Kidney epithelial cell (primary cell): ENCODE measurements at regions not wholly inside any gene's neighbourhood (a gene's known extent, or its start where the extent isn't known, plus 50 kb on each side); places are given as distances from the start of the nearest gene placed in this dataset.

Source experiments
- DNase-seq: peaks from one replicate; pipeline ENCODE4 v3.0.0-alpha.2; 2010; ENCODE audit warnings: low read depth
- H3K27me3 ChIP-seq: 2 replicates; pipeline ENCODE4 v1.6.0; 2011; ENCODE audit warnings: low read length; ENCODE audit not compliant: control insufficient read depth, insufficient read depth
- H3K36me3 ChIP-seq: 2 replicates; pipeline ENCODE4 v1.5.1; 2011; ENCODE audit warnings: low read length; ENCODE audit not compliant: control insufficient read depth, insufficient read depth
- H3K4me3 ChIP-seq: 2 replicates; pipeline ENCODE4 v1.5.1; 2011; ENCODE audit warnings: low read depth, mild to moderate bottlenecking, control low read depth, low read length
- CTCF ChIP-seq: IDR thresholded peaks from 2 replicates; pipeline ENCODE4 v1.5.1; 2011; ENCODE audit warnings: mild to moderate bottlenecking, moderate library complexity, low read length, control low read depth, inconsistent platforms; ENCODE audit not compliant: insufficient read depth, poor library complexity, severe bottlenecking

DNA sequence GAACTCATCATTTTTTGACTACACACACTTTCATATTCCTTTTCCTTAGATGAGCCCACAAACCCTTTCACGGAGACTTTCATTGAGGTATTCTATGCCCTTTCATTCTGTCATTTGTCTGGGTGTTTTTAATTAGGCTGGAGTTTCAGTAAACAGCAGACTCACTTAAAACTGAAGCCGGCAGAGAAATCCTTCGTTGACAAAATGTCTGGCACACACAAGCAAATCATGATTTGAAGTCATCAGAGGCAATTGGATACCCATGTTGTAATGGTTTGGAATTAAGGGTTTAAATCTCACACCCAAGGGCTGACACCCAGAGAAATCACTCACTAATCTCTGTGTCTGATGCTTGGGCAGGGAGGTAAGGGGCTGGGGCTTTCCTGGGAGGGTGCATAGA, 127.1 kb downstream of the EHF start:
- no peak for DNase-seq
- TF ChIP-seq CTCF, result no peak
- H3K4me3 ChIP-seq, result no peak overlapping the region
- H3K36me3 ChIP-seq, result no peaks in the 10 kb centered on the region
- no peaks in the 10 kb centered on the region for H3K27me3 ChIP-seq

DNA sequence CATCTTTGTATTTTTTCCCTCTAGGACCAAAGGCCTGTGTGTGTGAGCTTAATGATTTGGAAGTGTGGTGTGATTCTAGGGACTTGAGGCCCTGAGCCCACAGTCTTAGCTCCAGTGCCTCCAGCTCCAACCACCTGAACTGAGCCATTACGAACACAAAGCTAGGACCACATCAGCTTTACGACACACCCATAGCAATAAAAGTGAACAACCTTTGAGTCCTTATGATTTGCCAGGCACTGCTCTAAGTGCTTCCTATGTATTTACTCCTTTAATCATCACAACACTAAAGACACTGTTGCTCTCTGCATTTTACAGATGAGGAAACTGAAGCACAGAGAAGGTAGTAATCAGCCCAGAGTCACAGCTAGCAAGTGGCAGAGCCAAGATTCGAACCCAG, 126.4 kb downstream of the EHF start:
- no peaks in the 10 kb centered on the region for H3K27me3 ChIP-seq
- no peak for TF ChIP-seq CTCF
- no peaks in the 10 kb centered on the region for H3K36me3 ChIP-seq
- DNase-seq, result no peak
- H3K4me3 ChIP-seq, result no peak overlapping the region

GRCh38 chr11:34745195-34745594, 124.3 kb downstream of the EHF start:
- Histone ChIP-seq H3K4me3 (no peak overlapping the region), H3K36me3 (no peaks in the 10 kb centered on the region), H3K27me3 (no peaks in the 10 kb centered on the region)
- no peak for TF ChIP-seq CTCF
- no peak for DNase-seq

DNA sequence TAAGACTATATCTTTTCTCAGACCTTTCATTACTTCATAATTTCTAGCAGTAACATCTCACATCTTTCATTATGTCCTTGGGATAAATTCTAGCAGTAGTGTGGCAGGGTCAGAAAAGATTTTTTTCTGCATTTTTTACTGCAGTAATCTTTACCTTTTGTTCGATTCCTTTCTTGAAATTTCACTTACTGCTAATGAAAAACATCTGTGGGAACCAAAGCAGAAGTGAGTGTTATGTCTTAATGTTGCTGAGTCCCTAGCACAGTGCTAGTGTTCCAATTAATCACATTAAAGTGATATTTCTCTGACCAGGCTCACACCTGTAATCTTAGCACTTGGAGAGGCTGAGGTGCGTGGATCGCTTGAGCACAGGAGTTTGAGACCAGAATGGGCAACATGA, 123.6 kb downstream of the EHF start:
- Histone ChIP-seq H3K4me3 (no peak overlapping the region), H3K27me3 (no peaks in the 10 kb centered on the region), H3K36me3 (no peaks in the 10 kb centered on the region)
- TF ChIP-seq CTCF, result no peak
- no peak for DNase-seq

- H3K4me3 ChIP-seq, result no peak overlapping the region
- no peaks in the 10 kb centered on the region for H3K27me3 ChIP-seq
- no peaks in the 10 kb centered on the region for H3K36me3 ChIP-seq
- no peak for TF ChIP-seq CTCF
- no peak for DNase-seq
These were observed 117.3 kb downstream of the EHF start for GRCh38 chr11:34738237-34738636.

DNA sequence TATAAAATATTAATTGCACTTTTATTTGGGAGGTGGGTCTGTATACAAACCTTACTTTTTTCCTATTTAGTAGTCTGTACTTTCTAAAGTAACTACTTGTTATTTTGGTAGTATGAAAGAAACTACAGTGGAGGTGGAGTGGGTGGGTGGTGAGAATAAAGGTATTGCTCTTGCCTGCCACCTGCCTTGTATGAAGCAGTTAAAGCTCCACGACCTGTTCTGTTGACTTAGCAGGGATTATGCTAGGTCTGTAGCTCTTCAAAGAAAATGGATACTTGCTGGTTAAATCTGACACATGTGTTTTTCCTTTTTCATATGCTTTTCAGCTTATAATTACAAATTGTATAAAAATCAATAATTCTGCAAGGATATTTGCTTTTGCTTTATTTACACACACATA, 111.9 kb downstream of the EHF start:
- DNase-seq, result no peak
- Histone ChIP-seq H3K4me3 (no peak overlapping the region), H3K27me3 (no peaks in the 10 kb centered on the region), H3K36me3 (no peaks in the 10 kb centered on the region)
- no peak for TF ChIP-seq CTCF
